Erythroblast (primary cell): ENCODE measurements at regions not wholly inside any gene's neighbourhood (a gene's known extent, or its start where the extent isn't known, plus 50 kb on each side); places are given as distances from the start of the nearest gene placed in this dataset.
"Not testable (repeated sequence)": the region's sequence is repeated elsewhere in the genome, so short reads cannot be mapped to it uniquely, and the experiment has no call there.

ENCODE experiments used
- DNase-seq, 2 experiments: peaks; one replicate each; lab custom pipeline; 2025; lab: John Stamatoyannopoulos, UW
- GATA1 ChIP-seq: IDR thresholded peaks from 2 replicates; pipeline ENCODE4 v1.6.1; 2011; ENCODE audit warnings: low read depth, mild to moderate bottlenecking, control low read depth, low read length, moderate library complexity
- POLR2A ChIP-seq: IDR thresholded peaks from 2 replicates; pipeline ENCODE4 v1.6.1; 2011; ENCODE audit warnings: mild to moderate bottlenecking, low read length

GRCh38 chr18:73563901-73564472 is 583.6 kb downstream of the FBXO15 start:
- DNase-seq = no peak
- TF ChIP-seq POLR2A = no peak
- TF ChIP-seq GATA1 = no peak

- DNase-seq = no peak
- TF ChIP-seq POLR2A (no peak), GATA1 (no peak)
These were observed 584.3 kb downstream of the FBXO15 start for GRCh38 chr18:73563345-73563744.

- no peak for TF ChIP-seq GATA1
- TF ChIP-seq POLR2A = no peak
- no peak for DNase-seq
These were observed 590.7 kb downstream of the FBXO15 start for GRCh38 chr18:73556904-73557303.

GRCh38 chr18:73552171-73552570 is 595.5 kb downstream of the FBXO15 start:
- no peak for TF ChIP-seq GATA1
- no peak for TF ChIP-seq POLR2A
- no peak for DNase-seq

GRCh38 chr18:73551211-73551610 is 596.4 kb downstream of the FBXO15 start:
- no peak for DNase-seq
- TF ChIP-seq POLR2A (no peak), GATA1 (no peak)

GRCh38 chr18:73549236-73549635 is 598.4 kb downstream of the FBXO15 start:
- no peak for DNase-seq
- TF ChIP-seq GATA1 = no peak

GRCh38 chr18:73545472-73545871 is 602.2 kb downstream of the FBXO15 start:
- no peak for DNase-seq

GRCh38 chr18:73544617-73545016 is 603.0 kb downstream of the FBXO15 start:
- DNase-seq = no peak
- TF ChIP-seq GATA1 (no peak), POLR2A (no peak)

More at GRCh38 chr18:73545472-73545871, 602.2 kb downstream of the FBXO15 start:
- TF ChIP-seq GATA1 = no peak
- no peak for TF ChIP-seq POLR2A

GRCh38 chr18:73544032-73544431 is 603.6 kb downstream of the FBXO15 start:
- DNase-seq = no peak
- TF ChIP-seq GATA1 = no peak
- TF ChIP-seq POLR2A = no peak

GRCh38 chr18:73535990-73536389 is 611.6 kb downstream of the FBXO15 start:
- TF ChIP-seq POLR2A = no peak
- no peak for TF ChIP-seq GATA1

GRCh38 chr18:73535189-73535588 is 612.4 kb downstream of the FBXO15 start:
- DNase-seq = no peak
- no peak for TF ChIP-seq GATA1
- TF ChIP-seq POLR2A = no peak

More at GRCh38 chr18:73535990-73536389, 611.6 kb downstream of the FBXO15 start:
- no peak for DNase-seq

- TF ChIP-seq POLR2A = no peak
- no peak for TF ChIP-seq GATA1
- no peak for DNase-seq
These were observed 616.0 kb downstream of the FBXO15 start for GRCh38 chr18:73531601-73532000.

- no peak for DNase-seq
- TF ChIP-seq POLR2A (no peak), GATA1 (no peak)
These were observed 619.6 kb downstream of the FBXO15 start for GRCh38 chr18:73528066-73528465.

- DNase-seq = no peak
- TF ChIP-seq GATA1 (no peak), POLR2A (no peak)
These were observed 627.4 kb downstream of the FBXO15 start for GRCh38 chr18:73520229-73520628.

GRCh38 chr18:73516056-73516455 is 631.6 kb downstream of the FBXO15 start:
- not testable (repeated sequence) for DNase-seq

- TF ChIP-seq GATA1 (no peak), POLR2A (no peak)
- DNase-seq = no peak
These were observed 633.2 kb downstream of the FBXO15 start for GRCh38 chr18:73514449-73514848.
